Fibroblast of skin of left biceps (primary cell): ENCODE measurements at regions not wholly inside any gene's neighbourhood (a gene's known extent, or its start where the extent isn't known, plus 50 kb on each side); places are given as distances from the start of the nearest gene placed in this dataset.
A peak's percentile ranks its signal among the peaks of the same experiment; 100 is the strongest.
"Not testable (repeated sequence)": the region's sequence is repeated elsewhere in the genome, so short reads cannot be mapped to it uniquely, and the experiment has no call there.

Experiments
- DNase-seq, 2 experiments: peaks; one replicate each; pipeline ENCODE4 v3.0.0-alpha.2; 2013; ENCODE audit warnings: low read depth in 2 of 2

DNA sequence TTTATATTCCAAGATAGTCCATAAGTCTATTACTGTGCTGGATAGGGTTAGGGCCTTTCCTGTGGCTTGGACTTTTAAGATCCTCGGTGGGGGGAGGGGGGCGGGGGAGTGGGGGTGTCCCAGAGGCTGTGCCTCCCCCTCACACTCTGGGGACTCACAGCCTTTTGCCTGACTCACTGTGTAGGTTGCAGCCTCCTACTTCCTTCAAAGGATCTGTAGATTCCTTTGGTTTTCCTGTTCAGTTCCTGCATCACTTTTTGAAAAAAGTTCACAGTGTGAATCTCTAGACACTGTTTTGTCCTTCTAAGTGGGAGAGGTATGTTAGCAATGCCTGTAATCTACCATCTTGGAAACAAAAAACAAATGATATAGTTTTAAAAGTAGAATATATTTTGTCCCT lies 999.9 kb downstream of the GLUD2 start:
- DNase-seq, result peak in 1 of 2 experiments; percentile 5

- no peak for DNase-seq
Measured at GRCh38 chrX:122055460-122055859, 1008.0 kb downstream of the GLUD2 start.

DNA sequence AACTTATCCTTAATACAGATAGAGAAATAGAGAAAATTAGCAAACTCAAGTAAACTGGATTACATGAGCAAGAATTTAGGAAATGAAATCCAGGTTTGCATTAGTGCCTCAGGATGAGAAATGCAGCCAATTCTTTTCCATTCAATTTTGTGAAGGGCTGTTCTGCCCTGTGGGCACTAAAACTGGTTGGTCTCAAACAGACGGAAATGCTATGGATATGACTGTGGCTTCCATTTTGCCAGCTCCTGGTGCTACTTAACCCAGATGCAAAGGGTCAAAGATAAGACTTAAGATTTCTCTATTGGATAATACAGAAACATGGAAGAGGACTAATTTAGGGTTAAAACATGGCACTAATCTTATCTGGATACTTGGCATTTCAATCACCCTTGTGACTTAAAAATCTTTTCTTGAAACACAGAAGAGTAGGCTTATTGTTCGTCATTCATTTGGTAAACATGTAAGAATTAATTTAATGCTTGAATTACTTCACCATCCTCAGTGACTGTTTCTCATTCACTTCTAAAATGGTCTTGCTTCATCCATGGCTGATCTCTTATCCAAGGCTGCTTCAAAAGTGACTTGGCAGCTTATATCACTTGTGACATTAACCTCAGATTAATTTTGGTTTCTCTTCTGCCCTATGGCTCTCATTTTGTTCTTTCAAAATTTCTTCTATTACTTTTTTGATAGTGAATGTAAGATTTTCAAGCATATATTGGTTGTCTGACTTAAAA lies 1008.7 kb downstream of the GLUD2 start:
- DNase-seq, result no peak

DNA sequence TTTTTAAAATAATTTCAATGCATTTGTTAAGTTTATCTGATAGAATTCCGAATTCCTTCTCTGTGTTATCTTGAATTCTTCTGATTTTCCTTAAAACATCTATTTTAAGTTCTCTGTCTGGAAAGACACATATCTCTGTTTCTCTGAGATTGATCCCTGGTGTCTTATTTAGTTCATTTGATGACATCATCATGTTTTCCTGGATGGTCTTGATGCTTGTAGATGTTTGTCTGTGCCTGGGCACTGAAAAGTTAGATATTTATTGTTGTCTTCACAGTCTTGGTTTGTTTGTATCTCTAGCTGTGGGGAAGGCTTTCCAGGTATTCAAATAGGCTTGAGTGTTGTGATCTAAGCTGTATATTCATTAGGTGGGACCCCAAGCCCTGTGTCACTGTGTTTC lies 1028.8 kb downstream of the GLUD2 start:
- no peak for DNase-seq

DNA sequence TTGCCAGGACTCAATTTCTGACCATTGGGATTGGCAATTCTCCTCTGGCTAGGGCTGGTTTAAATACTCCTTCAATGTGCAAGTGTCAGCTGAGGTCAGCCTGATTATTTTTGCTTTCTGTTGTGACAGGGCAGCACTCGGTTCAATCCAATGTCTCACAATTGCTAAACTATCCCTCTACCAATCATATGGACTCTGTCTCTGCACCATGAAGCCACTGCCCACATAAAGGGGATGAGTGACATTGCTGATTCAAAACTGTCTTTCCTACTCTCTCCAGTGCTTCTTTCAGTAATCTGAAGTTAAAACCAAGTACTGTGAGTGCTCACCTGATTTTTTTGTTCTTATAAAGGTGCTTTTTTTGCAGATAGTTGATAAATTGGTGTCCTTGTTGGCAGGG lies 1030.7 kb downstream of the GLUD2 start:
- no peak for DNase-seq

GRCh38 chrX:122087341-122087740 lies 1039.9 kb downstream of the GLUD2 start:
- no peak for DNase-seq

- DNase-seq, result no peak
Measured at GRCh38 chrX:122091571-122091970, 1044.2 kb downstream of the GLUD2 start.

DNA sequence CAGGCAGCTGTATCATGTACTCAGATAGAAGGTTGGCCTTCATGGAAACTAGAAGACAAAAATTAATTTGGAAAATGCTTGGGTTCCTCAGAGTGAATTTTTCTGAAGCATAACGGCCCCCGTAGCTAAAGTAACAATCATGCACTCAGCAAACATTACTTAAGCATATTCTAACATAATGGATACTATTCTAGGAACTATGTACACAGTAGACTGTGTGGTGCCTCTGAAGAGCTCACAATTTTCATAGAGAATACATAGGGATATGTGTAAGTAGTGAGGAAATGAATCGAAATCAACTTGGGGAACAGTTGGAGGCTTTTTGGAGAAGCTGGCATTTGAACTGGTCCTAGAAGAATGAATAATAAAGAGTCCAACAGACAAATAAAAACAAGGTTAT lies 1045.0 kb downstream of the GLUD2 start:
- DNase-seq, result no peak

DNA sequence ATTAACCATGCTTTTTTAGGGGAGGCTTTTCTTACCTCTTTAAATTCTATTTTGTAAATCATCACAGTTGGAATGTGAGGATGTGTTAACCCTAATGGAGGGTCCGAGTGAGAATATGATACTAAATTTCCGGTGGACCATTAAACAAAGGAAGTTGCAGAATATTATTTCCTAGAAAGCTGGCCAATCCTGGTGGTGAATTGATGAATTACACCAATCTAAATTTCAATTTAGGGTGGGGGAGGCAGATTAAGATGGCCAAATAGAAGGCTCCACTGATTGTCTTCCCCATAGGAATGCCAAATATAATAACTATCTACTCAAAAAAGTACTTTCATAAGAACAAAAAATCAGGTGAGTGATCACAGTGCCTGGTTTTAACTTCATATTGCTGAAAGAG lies 1045.6 kb downstream of the GLUD2 start:
- no peak for DNase-seq

DNA sequence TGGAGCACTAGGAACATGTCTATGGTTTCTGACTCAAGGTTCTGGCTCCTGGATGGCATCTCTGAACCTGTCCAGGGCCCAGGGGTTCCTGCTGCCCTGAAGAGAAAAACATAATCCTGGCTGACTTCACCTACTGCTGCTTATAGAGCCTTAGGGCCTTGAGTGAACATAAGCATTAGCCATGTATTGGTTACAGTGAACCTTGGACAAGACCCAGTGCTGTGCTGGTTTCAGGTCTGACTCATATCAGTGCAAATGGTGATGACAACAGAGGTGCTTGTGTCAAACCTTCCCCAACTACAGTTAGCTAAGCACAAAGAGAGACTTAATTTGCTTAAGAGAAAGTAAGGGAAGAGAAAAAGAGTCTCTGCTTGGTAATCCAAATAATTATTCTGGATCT lies 1047.2 kb downstream of the GLUD2 start:
- peak; percentile 10 to 21 for DNase-seq

DNA sequence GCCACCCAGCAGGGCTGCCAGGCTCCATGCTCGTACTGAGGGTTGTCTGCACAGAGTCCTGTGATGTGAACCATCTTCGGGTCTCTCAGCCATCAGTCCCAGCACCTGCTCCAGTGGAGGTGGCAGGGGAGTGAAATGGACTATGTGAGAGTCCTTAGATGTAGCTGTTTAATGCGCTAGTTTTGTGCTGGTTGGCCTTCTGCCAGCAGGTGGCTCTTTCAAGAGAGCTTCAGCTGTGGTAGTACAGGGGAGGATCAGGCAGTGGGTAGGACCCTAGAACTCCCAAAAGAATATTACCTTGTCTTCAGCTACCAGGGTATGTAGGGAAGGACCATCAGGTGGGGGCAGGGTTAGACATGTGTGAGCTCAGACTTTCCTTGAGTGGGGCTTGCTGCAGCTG lies 1066.0 kb downstream of the GLUD2 start:
- no peak for DNase-seq

DNA sequence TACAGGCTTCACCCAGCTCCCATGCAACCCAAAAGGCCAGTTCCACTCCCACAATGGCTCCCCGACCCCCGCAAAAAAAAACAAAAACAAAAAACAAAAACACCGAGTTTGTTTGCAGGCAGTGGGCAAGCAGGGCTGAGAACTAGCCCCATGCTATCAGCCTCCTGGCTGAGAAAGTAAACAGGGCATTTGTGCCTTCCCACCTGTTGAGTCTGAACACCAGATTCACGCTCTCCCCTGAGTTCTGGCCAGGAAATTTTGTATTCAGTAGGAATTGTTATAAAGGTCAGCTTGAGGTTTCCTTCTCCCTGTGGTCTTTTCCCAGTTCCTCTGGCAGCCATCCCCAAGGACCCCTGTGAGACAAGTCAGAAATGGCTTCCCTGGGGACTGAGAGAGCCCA lies 1066.5 kb downstream of the GLUD2 start:
- no peak for DNase-seq

- DNase-seq, result no peak
Measured at GRCh38 chrX:122115604-122116003, 1068.2 kb downstream of the GLUD2 start.

GRCh38 chrX:122119361-122119760 lies 1064.7 kb upstream of the GRIA3 start:
- DNase-seq, result no peak

DNA sequence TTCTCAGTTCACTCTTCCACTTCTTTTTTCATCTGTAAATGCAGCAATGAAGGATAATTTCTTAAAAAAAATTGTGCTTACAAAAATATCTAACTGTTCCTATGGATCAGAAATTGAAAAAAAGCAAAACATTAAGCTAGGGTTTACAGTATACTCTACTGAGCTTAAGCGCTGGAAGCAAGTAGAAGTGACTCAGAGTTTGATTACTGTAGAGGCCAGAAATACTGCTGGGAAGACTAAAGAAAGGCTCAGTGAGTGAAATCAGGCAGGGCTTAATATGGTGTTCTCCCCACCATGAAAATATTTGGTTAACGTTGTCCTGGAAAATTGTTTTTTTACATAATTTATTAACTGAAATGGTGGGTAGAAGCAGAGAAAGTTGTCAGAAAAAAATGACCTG lies 1061.8 kb upstream of the GRIA3 start:
- DNase-seq, result no peak

DNA sequence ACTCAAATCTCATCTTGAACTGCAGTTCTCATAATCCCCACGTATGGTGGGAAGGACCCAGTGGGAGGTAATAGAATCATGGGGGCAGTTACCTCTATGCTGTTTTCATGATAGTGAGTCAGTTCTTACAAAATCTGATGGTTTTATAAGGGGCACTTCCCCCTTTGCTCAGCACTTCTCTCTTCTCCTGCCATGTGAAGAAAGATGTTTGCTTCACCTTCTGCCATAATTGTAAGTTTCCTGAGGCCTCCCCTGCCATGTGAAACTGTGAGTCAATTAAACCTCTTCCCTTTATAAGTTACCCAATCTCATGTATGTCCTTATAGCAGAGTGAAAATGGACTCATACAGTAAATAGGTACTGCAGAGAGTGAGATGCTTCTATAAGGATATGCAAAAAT lies 1050.6 kb upstream of the GRIA3 start:
- no peak for DNase-seq

DNA sequence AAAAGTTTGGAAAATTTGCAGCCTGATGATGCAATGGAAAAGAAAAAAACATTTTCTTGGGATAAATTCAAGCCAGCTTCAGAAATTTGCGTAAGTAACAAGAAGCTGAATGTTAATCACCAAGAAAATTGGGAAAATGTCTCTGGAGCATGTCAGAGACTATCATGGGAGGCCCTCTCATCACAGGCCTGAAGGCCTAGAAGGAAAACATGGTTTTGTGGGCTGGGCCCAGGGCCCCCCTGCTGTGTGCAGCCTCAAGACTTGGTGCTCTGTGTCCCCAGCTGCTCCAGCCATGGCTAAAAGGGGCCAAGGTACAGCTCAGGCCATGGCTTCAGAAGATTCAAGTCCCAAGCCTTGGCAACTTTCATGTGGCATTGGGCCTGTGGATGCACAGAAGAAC lies 1049.8 kb upstream of the GRIA3 start:
- DNase-seq, result no peak

DNA sequence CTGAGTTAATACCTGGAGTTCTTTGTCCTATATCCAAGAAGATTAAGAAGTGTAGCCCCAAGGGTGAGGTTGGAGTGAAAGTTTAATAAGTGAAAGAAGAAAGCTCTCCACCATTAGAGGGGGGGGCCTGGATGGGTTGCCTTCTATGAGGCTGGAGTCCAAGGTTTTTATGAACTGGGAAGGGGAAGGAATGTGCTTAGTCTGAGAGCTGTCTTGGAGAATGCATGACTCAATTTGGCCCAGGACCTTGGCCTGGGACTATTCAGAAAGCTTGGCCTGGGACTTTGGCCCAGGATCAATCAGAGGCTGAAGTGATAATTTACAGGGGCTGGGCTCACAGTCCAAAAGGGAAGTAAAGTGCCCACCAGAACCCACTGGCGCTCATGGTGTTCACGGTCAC lies 1049.0 kb upstream of the GRIA3 start:
- DNase-seq, result no peak

- not testable (repeated sequence) for DNase-seq
Measured at GRCh38 chrX:122140219-122140618, 1043.9 kb upstream of the GRIA3 start.

GRCh38 chrX:122154019-122154418 lies 1030.1 kb upstream of the GRIA3 start:
- DNase-seq, result no peak

GRCh38 chrX:122168241-122168640 lies 1015.8 kb upstream of the GRIA3 start:
- DNase-seq, result no peak

GRCh38 chrX:122184791-122185190 lies 999.3 kb upstream of the GRIA3 start:
- DNase-seq, result no peak

DNA sequence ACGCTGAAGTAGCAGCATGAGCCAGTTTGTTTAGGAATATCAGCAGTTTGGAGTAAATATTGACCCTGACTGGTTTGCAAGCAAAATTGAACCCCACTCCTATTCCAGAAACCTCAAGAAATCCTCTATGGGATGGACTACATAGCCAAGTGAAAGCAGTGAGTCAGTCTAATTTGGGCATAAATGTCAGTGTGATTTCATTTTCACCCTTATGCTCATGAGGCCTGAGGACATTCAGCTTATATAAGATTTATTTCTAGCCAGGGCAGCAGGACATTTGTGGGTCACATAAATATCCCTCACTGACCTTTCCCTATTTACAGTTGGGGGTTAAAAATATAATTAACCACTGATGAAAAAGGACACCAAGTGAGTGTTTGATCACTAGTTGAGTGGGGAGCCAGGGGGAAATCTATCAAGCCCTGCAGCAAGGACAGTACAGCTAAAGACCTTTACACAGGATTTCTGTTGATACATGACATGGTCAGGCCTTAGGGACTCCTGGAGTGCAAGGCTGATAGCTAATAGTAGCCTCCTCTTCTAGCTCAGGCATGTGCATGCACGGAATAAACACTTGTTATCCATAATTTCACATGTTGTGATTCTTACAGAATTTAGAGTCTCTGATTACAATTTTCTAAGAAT lies 996.9 kb upstream of the GRIA3 start:
- no peak for DNase-seq

- DNase-seq, result peak in 1 of 2 experiments; percentile 1
Measured at GRCh38 chrX:122188751-122189150, 995.3 kb upstream of the GRIA3 start.
